HG03159 (cell line): ENCODE measurements at regions not wholly inside any gene's neighbourhood (a gene's known extent, or its start where the extent isn't known, plus 50 kb on each side); places are given as distances from the start of the nearest gene placed in this dataset.

Experiments used
- ATAC-seq: cut with Tn5 transposase; IDR thresholded peaks from one replicate; pipeline ENCODE4 v1.9.1; 2021; ENCODE audit warnings: mild to moderate bottlenecking, moderate library complexity; ENCODE audit not compliant: unreplicated experiment

GRCh38 chr2:106628377-106628776 is 141.2 kb downstream of the CD8B2 start:
- no peak for ATAC-seq

GRCh38 chr2:106629981-106630380 is 142.8 kb downstream of the CD8B2 start:
- no peak for ATAC-seq

- ATAC-seq, result no peak
Observed at GRCh38 chr2:106631281-106631680, 144.1 kb downstream of the CD8B2 start.

- ATAC-seq, result no peak
Observed at GRCh38 chr2:106638043-106638442, 150.9 kb downstream of the CD8B2 start.

GRCh38 chr2:106638580-106638979 is 151.4 kb downstream of the CD8B2 start:
- no peak for ATAC-seq

- ATAC-seq, result no peak
Observed at GRCh38 chr2:106642679-106643078, 155.5 kb downstream of the CD8B2 start.

- no peak for ATAC-seq
Observed at GRCh38 chr2:106644623-106645022, 157.5 kb downstream of the CD8B2 start.

- no peak for ATAC-seq
Observed at GRCh38 chr2:106646605-106647004, 159.4 kb downstream of the CD8B2 start.

GRCh38 chr2:106649306-106649705 is 162.1 kb downstream of the CD8B2 start:
- ATAC-seq, result no peak

GRCh38 chr2:106653465-106653864 is 166.3 kb downstream of the CD8B2 start:
- no peak for ATAC-seq

- no peak for ATAC-seq
Observed at GRCh38 chr2:106658616-106659015, 171.5 kb downstream of the CD8B2 start.

- ATAC-seq, result peak; percentile 94
Observed at GRCh38 chr2:106664669-106665068, 177.5 kb downstream of the CD8B2 start.

GRCh38 chr2:106667478-106668070 is 180.4 kb downstream of the CD8B2 start:
- ATAC-seq, result no peak

- ATAC-seq, result no peak
Observed at GRCh38 chr2:106685180-106685897, 198.2 kb downstream of the CD8B2 start.

GRCh38 chr2:106686814-106687213 is 199.2 kb downstream of the ST6GAL2 start:
- no peak for ATAC-seq

- no peak for ATAC-seq
Observed at GRCh38 chr2:106694964-106695470, 190.9 kb downstream of the ST6GAL2 start.

GRCh38 chr2:106695919-106696318 is 190.0 kb downstream of the ST6GAL2 start:
- ATAC-seq, result no peak

- ATAC-seq, result no peak
Observed at GRCh38 chr2:106700616-106701015, 185.4 kb downstream of the ST6GAL2 start.

- no peak for ATAC-seq
Observed at GRCh38 chr2:106701203-106702022, 184.6 kb downstream of the ST6GAL2 start.

GRCh38 chr2:106703161-106703560 is 182.8 kb downstream of the ST6GAL2 start:
- ATAC-seq, result no peak

- ATAC-seq, result no peak
Observed at GRCh38 chr2:106704798-106705197, 181.2 kb downstream of the ST6GAL2 start.

GRCh38 chr2:106705877-106706276 is 180.1 kb downstream of the ST6GAL2 start:
- ATAC-seq, result no peak
